HG03097 (cell line): ENCODE measurements at regions not wholly inside any gene's neighbourhood (a gene's known extent, or its start where the extent isn't known, plus 50 kb on each side); places are given as distances from the start of the nearest gene placed in this dataset.
"Not testable (repeated sequence)": the region's sequence is repeated elsewhere in the genome, so short reads cannot be mapped to it uniquely, and the experiment has no call there.

Experiments used
- ATAC-seq: cut with Tn5 transposase; IDR thresholded peaks from one replicate; pipeline ENCODE4 v1.9.1; 2021; ENCODE audit not compliant: unreplicated experiment, low FRiP score

DNA sequence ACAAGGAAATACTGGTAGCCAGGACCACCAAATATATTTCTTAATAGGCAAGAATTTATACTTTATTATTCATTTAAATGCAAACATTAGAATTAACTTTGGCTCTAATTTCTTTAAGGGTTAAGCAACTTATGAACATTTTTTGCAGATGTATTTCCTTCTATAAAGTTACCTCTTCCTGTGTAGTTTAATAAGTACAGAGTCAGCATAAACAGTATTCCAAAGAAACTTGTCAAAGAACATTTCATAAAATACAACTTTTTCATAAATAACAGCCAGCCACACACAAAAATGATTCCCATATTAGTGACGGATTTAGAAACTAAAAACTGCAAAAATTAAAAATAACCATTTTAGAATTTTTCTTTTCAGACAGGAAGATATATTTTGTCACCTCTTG is 723.2 kb downstream of the KCNJ2 start:
- ATAC-seq = no peak

DNA sequence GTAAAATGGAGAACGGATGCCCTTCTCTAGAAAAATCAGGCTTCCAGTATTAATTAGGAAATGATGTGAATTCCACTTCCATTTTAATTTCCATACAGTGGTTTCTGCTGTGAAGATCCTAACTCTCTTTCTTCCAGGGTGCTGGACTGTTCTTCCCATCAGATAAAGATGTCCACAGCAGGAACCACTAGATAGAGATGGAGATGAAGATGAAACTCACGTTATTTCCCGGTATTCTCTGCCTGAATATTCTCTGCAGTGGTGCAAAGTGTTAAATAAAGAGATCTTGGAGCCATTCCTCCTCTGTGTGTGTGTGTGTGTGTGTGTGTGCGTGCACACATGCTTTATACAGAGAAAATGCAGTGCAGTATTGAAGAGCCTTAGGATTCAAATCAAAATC is 727.5 kb downstream of the KCNJ2 start:
- ATAC-seq = no peak

DNA sequence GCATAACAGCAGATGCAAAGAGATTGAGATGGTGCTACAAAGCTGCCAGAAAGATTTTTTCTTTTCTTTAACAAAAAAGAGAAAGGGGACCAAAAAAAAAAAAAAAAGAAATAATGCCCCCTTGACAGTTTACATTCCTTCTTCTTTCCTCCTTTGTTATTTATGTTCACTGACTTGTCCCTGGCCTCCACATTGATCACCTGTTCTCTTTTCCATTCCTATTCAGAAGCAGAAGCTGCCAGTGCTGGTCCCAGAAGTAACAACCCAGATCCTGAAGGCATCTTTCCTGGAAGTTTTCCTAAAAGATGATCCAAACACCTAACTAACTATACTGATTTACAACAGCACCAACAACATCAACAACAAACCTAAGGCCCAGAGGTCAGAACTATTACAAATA is 728.1 kb downstream of the KCNJ2 start:
- no peak for ATAC-seq

DNA sequence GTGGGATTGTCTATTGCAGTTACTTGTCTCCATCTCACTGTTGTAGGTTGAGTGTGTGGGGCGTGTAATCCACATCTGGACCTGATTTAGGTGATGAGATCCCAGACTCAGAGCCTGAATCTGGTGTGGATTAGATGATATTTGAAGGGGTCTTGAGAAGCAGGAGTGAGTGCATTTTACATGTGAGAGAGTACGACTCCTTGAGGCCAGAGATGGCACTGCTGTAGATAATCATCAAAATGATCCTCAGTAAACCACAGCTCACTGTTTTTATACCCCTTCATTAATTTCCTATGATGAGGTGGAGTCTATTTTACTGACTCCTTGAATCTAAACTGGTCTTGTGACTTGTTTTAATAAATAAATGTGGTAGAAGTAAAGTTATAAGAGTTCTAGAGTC is 732.5 kb downstream of the KCNJ2 start:
- ATAC-seq = no peak

DNA sequence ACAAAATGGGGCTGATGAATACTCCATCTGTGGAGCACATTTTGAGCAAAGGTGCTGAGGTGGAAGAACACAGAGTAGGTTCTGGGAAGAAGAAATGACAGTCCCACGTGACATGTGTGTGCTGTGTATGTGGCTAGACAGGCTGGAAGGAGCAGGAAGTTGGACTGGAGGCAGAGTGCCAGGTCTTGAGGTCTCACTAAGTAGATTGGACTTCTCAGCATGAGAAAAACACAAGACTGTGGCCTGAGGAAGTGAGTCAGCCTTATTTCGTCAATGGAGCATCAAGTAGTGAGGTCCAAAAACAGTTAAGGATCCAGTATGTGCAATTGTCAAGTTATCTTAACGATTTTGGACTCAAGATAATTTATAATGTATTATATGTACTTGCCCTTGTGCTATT is 736.5 kb downstream of the KCNJ2 start:
- ATAC-seq = no peak

DNA sequence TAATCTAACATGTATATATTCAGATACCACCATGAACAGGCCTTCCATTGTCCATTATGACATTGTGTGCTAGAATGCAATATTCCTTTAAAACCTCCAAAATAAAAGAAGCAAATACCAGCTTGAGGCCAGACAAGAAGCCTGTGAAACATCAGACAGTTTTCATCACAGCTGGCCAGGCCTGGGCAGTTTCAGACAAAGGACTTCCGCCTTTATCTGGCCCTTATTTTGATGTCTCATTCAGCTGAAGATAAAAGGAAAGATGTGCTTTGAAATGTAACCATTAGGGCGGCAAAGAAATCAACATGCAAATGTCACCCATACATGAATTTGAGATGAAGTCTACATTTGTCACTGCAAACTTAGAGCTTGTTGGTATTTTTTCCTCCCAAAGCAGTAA is 737.5 kb downstream of the KCNJ2 start:
- no peak for ATAC-seq

DNA sequence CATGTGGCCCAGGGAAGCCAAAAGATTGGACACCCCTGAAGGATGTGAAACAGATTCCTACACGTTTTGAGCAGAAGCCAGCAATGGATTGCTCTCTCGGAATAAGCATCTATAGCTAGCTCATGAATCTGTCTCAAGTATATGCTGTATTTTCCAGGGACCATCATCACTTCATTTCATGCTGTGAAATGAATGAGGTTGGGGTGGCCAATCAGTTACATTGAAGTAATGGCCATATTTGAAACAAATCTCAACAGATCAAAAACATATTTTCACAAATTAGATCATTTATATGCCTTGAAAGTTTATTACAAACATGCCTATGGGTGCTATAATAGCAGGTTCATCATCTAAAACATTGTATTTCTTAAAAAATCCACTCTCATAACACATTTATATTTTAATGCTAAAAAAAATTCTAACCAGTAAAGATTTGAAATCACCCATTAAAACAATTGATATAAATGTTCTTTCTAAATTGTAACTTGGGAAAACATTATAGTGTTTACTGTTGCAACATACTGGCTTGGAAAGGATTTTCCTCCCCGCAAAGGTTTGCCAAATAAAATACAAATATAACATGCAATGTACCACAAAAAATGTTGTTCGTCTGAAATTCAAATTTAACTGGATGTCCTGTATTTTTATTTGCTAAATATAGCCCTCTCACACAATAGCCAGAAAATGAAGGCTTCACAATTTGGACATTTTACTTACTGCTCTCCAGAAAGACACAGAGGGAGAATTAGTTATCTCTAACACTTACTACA is 743.6 kb downstream of the KCNJ2 start:
- ATAC-seq = no peak

DNA sequence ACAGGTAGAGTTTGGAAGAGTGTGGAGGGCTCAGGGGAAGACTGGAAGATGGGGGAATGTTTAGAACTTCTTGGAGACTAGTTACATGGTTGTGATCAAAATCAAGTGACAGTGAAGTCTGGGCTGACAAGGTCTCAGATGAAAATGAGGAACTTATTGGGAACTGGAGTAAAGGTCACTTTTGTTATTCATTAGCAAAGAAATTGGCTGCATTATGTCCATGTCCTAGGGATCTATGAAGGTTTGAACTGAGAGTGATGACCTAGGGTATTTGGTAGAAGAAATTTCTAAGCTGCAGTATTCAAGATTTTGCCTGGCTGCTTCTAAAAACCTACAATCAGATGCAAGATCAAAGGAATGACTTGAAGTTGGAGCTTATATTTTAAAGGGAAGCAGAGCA is 747.1 kb downstream of the KCNJ2 start:
- no peak for ATAC-seq

DNA sequence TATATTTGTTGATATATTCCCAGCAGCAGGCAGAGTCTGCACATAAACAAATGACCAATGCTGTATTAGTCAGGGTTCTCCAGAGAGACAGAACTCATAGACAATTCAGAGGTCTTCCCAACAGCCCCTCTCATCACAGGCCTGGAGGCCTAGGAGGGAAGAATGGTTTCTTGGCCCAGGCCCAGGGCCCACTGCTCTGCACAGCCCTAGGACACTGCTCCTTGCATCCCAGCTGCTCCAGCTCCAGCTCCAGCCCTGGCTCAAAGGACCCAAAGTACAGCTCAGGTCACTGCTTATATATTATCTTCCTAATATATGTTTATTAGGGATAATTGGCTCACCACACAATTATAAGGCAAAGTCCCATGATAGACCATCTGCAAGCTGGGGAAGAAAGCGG is 749.9 kb downstream of the KCNJ2 start:
- ATAC-seq = no peak

DNA sequence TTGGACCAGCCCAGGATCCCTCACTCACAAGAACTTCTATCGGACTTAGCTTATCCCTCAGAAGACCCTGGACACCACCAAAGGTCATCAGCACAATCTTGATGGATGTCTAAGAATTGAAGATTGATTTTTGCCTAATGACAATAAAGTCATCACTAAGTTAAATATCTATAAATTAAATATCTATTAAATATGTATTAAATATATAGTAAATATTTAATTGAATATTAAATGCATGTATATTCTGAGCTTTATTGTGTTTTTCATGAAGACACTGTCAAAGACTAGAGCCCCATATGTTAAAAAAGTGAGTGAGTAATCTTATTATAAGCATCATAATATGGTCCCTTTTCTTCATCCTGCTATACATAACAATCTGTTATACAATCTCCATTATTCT is 751.1 kb downstream of the KCNJ2 start:
- ATAC-seq = no peak

DNA sequence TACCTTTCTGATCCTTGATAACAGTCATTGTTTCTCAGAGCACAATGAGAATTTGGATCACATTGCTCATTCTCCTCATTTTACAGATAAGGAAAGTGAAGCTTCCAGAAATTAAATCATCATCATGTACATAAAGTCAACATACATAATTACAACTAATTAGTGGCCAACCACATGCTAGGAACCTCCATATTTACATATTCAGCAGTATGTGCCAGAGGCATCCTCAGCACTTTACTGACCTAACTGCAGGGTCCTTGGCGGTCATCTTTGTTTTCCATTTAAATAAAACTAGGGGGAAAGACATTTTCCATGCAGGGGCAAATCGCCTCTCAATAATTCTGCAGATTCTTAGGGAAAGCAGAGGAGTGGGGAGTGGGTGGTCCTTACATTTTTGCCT is 752.9 kb downstream of the KCNJ2 start:
- no peak for ATAC-seq

DNA sequence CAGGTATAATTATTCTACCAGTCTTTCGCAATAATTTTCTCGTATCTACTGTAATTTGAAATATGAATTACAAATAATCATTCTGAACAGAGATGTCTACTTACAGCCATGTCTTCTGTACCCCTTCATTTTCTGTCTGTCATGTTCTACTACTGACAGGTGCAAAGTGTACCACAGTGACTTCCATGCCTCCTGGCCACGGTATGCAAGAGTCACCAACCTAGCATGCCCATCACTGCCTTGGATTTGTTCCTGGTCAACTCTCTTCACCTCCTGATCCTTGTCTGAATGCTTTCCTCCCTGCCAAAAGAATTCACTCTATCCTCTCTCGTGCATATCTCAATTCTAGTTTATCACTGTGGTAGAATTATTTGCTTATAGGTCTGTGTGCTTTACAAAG is 755.4 kb downstream of the KCNJ2 start:
- ATAC-seq = no peak

DNA sequence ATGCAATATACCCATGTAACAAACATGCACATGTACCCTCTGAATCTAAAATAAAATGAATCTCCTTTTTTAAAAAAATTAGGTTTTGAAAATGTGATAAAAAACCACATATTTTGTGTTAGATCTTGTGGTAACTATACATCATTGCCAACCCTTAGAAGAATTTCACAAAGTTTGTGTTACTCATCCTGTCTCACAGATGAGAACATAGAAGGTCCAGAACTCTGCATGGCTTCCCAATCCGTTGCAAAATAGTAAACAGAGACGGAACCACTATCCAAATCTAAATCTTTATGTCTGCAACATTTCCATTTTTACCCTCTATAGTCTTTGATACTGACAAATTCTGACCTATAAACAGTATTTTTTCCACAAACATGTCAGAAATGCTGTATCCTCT is 759.9 kb downstream of the KCNJ2 start:
- ATAC-seq = no peak

DNA sequence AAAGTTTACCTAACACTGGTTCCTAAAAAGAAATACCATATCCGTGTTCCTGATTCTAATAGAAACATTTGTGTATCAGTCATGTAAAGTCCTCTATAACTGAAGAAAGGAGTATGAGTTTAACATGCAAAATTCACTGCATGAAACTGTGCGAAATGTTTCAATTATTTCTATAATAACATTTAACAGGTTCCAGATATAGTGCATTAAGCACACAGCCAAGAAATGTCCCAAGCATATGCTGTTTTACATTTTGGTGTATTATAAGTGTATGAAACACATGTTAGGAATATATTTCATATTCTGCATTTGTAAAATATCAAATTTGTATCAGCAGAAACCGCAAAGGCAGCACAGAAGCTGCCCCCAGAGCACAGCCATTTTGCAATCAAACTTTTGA is 764.9 kb downstream of the KCNJ2 start:
- ATAC-seq = no peak

DNA sequence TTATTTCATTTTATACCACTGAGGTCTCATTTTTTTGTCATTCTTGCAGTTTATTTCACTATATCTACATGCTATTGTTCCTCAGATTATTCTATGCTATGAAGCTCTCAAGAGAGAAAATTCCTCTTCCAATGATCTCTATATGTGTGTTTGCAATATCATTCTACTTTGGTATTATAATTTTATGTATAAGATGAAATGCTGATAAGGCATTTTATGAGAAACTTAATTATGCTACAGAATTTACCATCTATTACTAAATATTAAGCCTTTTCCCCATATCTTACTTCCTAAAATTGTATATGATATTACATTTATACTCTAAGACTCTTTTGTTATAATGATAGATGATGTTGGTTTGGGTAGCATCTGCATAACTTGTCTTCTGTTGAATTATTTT is 765.5 kb downstream of the KCNJ2 start:
- no peak for ATAC-seq

DNA sequence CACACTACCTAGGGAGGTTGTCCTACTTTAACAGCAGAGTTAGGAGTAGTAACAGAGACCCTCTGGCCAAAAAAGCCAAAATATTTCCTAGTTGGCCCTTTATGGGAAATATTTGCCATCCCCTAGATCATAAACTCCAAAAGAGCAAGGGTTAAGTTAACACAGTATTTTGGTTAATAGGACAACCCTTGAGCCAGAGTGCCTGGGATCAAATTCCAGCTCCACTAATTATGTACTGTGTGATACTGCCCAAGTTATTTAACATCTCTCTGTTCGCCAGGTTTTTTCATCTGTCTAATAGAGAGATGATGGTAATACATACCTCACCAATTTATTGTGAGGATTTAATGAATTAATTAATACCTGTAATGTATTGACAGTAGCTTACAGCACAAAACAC is 767.4 kb downstream of the KCNJ2 start:
- ATAC-seq = no peak

DNA sequence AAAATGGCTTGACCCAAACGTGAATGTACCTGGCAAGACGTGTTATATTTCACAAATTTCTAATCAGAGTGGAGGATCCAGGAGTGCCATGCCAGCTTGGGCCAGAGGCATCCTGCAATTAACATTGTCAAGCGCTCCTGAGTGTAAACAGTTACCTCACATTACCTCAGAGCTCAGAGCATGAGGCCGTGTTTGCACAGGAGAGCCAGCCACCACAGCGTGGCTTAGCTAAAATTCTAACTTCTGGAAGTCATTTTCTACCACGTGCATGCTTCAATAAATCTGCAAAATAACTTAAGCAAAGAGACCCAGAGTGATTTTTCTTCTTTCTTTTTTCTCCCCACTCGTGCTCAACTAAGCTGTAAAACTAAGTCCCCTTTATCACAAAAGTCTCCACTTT is 769.0 kb downstream of the KCNJ2 start:
- no peak for ATAC-seq

DNA sequence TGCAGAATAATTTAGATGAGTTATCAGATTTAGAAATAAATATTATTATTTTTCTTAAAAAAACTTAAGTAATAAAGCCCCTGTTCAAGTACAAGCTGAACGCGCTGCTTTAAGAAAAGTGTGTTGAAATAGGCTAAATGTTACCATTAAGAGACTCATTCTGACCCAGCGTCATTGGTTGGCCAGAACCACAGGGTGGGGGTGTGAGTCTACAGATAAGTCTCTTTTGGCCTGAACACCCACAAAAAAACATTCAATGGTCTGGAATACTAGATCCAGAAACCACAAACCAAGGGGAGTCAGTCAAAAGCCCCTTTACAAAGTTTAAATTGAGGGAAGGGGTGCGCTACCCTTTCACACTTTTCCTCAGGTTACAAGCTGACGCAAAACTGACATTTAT is 776.1 kb downstream of the KCNJ2 start:
- no peak for ATAC-seq

DNA sequence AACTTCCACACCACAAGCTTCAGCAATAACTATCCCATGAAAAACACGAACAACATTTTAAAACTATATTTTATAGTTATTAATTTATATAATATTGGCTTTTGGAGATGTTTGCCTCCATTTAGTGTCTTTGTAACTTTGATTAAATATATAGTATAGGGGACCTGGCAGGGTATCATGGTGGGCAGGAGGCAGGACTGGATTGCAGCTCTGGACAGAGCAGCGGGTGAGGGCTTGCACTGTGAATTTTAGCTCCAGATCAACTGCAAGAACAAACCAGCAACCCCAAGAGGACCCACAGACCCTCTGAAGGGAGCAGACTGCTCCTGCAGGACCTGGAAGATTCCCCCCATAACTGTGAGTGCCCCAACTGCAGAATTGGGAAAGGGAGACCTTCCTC is 777.9 kb downstream of the KCNJ2 start:
- no peak for ATAC-seq

DNA sequence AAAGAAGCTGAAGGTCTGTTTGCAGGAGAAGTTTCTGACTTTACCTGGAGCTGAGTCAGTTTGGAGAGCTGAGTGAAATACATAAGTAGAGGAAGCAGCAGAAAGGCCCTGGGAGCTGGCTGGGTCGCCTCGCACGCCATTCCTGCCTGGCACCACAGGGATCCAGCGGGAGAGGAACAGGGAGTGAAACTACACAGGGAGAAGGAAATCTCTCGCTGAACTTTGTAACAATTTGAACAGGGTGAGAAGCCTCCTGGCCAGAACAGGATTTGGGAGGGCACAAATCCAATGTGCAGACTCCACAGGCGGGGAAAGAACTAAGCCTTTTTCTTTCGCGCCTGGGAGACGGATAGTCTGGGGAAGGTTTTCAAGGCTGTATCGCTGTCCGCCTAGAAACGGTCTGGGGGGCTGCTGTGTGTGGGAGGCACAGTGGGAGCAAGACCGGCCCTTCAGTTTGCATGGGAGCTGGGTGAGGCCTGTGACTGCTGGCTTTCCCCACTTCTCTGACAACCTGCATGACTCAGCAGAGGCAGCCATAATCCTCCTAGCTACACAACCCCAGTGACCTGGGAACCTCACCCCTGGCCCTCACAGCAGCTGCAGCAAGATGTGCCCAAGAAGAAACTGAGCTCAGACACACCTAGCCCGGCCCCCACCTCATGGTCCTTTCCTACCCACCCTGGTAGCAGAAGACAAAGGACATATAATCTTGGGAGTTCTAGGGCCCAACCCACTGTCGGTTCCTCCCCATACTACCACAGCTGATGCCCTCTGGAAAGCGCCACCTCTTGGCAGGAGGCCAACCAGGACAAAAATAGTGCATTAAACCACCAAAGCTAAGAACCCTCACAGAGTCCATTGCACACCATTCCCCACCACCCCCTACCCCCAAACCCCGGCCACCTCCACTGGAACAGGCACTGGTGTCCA is 778.6 kb downstream of the KCNJ2 start:
- ATAC-seq = no peak

DNA sequence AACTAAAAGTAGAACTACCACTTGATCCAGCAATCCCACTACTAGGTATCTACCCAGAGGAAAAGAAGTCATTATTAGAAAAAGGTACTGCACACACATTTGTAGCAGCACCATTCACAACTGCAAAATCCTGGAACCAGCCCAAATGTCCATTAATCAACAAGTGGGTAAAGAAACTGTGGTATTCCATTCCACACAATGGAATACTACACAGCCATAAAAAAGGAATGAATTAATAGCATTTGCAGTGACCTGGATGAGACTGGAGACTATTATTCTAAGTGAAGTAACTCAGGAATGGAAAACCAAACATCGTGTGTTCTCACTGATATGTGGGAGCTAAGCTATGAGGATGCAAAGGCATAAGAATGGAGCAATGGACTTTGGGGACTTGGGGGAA is 783.8 kb downstream of the KCNJ2 start:
- not testable (repeated sequence) for ATAC-seq

DNA sequence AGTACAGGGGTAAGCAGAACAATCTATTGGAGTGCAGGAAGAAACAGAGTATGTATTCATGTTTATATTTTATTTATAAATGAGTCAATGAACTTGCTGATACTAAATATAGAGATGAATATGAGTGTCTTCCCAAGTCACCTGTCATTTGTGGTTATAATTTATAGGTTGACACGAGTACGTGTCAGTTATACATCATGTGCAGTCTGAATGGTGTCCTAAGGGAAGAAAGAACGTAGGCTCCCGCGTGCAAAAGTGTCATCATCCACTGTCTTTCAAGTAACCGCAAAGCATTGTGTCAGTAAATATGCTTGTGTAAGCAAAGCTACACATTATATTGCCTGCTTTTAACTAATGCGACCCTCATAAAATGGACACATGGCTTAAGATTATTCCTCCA is 786.1 kb downstream of the KCNJ2 start:
- ATAC-seq = no peak
